ENCODE measurements at regions not wholly inside any gene's neighbourhood (a gene's known extent, or its start where the extent isn't known, plus 50 kb on each side); places are given as distances from the start of the nearest gene placed in this dataset.
"Not testable (repeated sequence)": the region's sequence is repeated elsewhere in the genome, so short reads cannot be mapped to it uniquely, and the experiment has no call there.

GRCh38 chr12:25615119-25615518 is 62.0 kb upstream of the LMNTD1 start:
- H3K27me3 Mint-ChIP-seq (ENCODE audit: low read depth) = no peaks in the 10 kb centered on the region
- H3K4me1 Mint-ChIP-seq = no peaks in the 10 kb centered on the region
- TF ChIP-seq CTCF (IDR thresholded peaks at IDR 0.05; ENCODE audit: unreplicated experiment in 3 of 3) = no peak
- H3K27ac Mint-ChIP-seq = no peak overlapping the region
- no peak overlapping the region for H3K4me3 Mint-ChIP-seq
- no peaks in the 10 kb centered on the region for H3K36me3 Mint-ChIP-seq (ENCODE audit: low read depth)
- H3K9me3 Mint-ChIP-seq = no peaks in the 10 kb centered on the region

DNA sequence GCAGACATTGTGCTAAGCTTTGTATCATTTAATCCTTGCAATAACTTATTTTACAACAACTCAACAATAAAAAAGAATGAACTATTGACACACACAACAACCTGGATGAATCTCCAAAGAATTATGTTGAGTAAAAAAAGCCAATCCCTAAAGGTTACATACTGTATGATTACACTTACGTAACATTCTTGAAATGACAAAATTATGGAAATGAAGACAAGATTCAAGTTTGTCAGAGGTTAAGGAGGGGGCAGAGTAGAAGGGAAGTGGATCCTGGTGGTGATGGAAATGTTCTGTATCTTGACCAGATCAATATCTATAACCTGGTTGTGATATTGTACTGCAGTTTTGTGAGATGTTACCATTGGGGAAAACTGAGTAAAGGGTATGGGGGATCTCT is 63.2 kb upstream of the LMNTD1 start:
- no peak for TF ChIP-seq CTCF (IDR thresholded peaks at IDR 0.05; ENCODE audit: unreplicated experiment in 3 of 3)
- H3K4me1 Mint-ChIP-seq = no peaks in the 10 kb centered on the region
- H3K36me3 Mint-ChIP-seq (ENCODE audit: low read depth) = no peaks in the 10 kb centered on the region
- no peak overlapping the region for H3K27ac Mint-ChIP-seq
- no peaks in the 10 kb centered on the region for H3K27me3 Mint-ChIP-seq (ENCODE audit: low read depth)
- H3K9me3 Mint-ChIP-seq = no peaks in the 10 kb centered on the region
- no peak overlapping the region for H3K4me3 Mint-ChIP-seq

DNA sequence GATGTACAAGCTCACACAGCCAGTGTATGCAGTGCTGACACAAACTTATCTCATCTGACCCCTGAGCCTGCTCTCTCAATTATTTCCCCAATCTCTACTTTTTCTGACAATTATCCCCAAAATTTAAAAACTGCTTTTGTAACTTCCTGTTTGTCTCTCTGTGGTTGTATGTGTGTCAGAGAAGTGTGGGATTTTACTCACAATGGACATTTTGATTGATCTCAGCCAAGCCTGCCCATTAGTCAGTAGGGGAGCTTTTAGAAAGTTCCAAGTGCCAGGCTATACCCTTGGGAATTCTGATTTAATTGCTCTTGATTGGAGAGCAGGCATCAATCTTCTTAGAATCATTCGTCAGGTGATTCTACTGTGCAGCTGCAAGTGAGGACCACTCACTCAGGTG is 64.9 kb upstream of the LMNTD1 start:
- Mint-ChIP-seq H3K27me3 (ENCODE audit: low read depth) (no peaks in the 10 kb centered on the region), H3K36me3 (ENCODE audit: low read depth) (no peaks in the 10 kb centered on the region), H3K4me3 (no peak overlapping the region), H3K27ac (no peak overlapping the region), H3K4me1 (no peaks in the 10 kb centered on the region), H3K9me3 (no peaks in the 10 kb centered on the region)
- TF ChIP-seq CTCF (IDR thresholded peaks at IDR 0.05; ENCODE audit: unreplicated experiment in 3 of 3) = no peak

DNA sequence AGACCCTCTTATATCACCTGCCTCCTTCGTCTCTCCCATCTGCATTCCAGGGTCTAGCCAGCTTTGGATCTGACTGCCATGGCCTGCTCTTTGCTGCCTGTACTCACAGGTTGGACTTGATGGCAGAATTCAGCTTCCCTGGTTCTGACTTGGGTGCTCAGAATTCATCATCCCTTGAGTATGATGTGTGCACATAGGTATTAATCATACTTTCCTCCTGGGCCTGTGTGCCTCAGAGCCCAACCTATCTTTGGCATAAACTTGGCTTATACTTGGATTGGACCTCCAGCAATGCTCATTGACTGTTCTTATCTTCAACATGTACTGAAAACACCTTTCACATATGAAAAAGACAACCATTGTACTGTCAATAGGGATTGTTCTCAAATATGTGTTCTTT is 70.7 kb upstream of the LMNTD1 start:
- no peaks in the 10 kb centered on the region for H3K4me1 Mint-ChIP-seq

GRCh38 chr12:25625146-25625545 is 72.1 kb upstream of the LMNTD1 start:
- Mint-ChIP-seq H3K9me3 (no peaks in the 10 kb centered on the region), H3K4me1 (no peaks in the 10 kb centered on the region), H3K36me3 (ENCODE audit: low read depth) (no peaks in the 10 kb centered on the region), H3K4me3 (no peak overlapping the region), H3K27me3 (ENCODE audit: low read depth) (no peaks in the 10 kb centered on the region), H3K27ac (no peak overlapping the region)
- no peak for TF ChIP-seq CTCF (IDR thresholded peaks at IDR 0.05; ENCODE audit: unreplicated experiment in 3 of 3)

More for the DNA sequence above, 70.7 kb upstream of the LMNTD1 start:
- Mint-ChIP-seq H3K36me3 (ENCODE audit: low read depth) (no peaks in the 10 kb centered on the region), H3K27me3 (ENCODE audit: low read depth) (no peaks in the 10 kb centered on the region), H3K27ac (no peak overlapping the region), H3K4me3 (no peak overlapping the region), H3K9me3 (no peaks in the 10 kb centered on the region)
- no peak for TF ChIP-seq CTCF (IDR thresholded peaks at IDR 0.05; ENCODE audit: unreplicated experiment in 3 of 3)

- Mint-ChIP-seq H3K4me1 (peaks cover 5% of the 10 kb centered on the region), H3K27me3 (ENCODE audit: low read depth) (no peaks in the 10 kb centered on the region), H3K4me3 (no peak overlapping the region), H3K9me3 (peaks cover 15% of the 10 kb centered on the region), H3K36me3 (ENCODE audit: low read depth) (no peaks in the 10 kb centered on the region), H3K27ac (no peak overlapping the region)
- TF ChIP-seq CTCF (IDR thresholded peaks at IDR 0.05; ENCODE audit: unreplicated experiment in 3 of 3) = no peak
These were observed 76.3 kb upstream of the LMNTD1 start for GRCh38 chr12:25629341-25629740.

DNA sequence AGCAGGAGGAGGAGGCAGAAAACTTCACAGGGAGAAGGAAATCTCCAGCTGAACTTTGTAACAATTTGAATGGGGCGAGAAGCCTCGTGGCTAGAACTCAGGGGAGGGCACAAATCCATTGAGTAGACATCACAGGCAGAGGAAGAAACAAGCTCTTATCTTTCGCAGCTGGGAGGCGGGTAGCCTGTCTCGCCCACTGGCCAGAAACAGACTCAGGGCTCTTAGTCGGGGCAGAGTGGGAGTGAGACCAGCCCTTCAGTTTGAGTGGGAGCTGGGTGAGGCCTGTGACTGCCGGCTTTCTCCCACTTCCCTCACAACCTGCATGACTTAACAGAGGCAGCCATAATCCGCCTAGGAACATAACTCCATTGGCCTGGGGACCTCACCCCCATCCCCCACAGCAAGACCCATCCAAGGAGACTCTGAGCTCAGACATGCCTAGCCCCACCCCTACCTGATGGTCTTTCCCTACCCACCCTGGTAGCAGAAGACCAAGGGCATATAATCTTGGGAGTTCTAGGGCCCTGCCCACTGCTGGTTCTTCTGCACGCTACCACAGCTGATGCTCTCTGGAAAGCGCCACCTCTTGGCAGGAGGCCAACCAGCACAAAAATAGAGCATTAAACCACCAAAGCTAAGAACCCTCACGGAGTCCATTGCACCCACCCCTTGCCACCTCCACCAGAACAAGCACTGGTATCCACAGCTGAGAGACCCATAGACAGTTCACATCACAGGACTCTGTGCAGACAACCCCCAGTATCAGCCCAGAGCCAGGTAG is 77.8 kb upstream of the LMNTD1 start:
- H3K9me3 Mint-ChIP-seq = peaks cover 21% of the 10 kb centered on the region
- H3K4me3 Mint-ChIP-seq; H3K36me3 Mint-ChIP-seq (ENCODE audit: low read depth); H3K4me1 Mint-ChIP-seq; H3K27ac Mint-ChIP-seq; H3K27me3 Mint-ChIP-seq (ENCODE audit: low read depth): not testable (repeated sequence)

DNA sequence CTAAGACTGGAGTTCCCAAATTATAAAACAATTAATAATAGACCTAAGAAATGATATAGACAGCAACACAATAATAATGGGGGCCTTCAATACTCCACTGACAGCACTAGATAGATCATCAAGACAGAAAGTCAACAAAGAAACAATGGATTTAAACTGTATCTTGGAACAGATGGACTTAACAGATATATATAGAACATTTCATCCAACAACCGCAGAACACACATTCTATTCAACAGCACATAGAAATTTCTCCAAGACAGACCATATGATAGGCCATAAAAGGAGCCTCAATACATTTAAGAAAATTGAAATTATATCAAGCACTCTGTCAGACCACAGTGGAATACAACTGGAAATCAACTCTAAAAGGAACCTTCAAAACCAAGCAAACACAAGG is 80.1 kb upstream of the LMNTD1 start:
- not testable (repeated sequence) for H3K36me3 Mint-ChIP-seq (ENCODE audit: low read depth); H3K27ac Mint-ChIP-seq; H3K4me3 Mint-ChIP-seq; H3K4me1 Mint-ChIP-seq; H3K27me3 Mint-ChIP-seq (ENCODE audit: low read depth)
- peaks cover 29% of the 10 kb centered on the region for H3K9me3 Mint-ChIP-seq
